Brain pericyte (primary cell): ENCODE measurements at regions not wholly inside any gene's neighbourhood (a gene's known extent, or its start where the extent isn't known, plus 50 kb on each side); places are given as distances from the start of the nearest gene placed in this dataset.

ENCODE experiments used
- DNase-seq: peaks from one replicate; pipeline ENCODE4 v3.0.0-alpha.2; 2012; ENCODE audit warnings: low read depth, low spot score

GRCh38 chr17:5785867-5786509 lies 201.7 kb upstream of the NLRP1 start:
- no peak for DNase-seq

GRCh38 chr17:5786510-5786875 lies 202.2 kb upstream of the NLRP1 start:
- DNase-seq, result no peak

GRCh38 chr17:5788266-5788900 lies 204.1 kb upstream of the NLRP1 start:
- DNase-seq, result no peak

- DNase-seq, result no peak
Measured at GRCh38 chr17:5789528-5789927, 205.2 kb upstream of the NLRP1 start.

- DNase-seq, result no peak
Measured at GRCh38 chr17:5793157-5793556, 208.8 kb upstream of the NLRP1 start.

GRCh38 chr17:5793899-5794298 lies 209.6 kb upstream of the NLRP1 start:
- DNase-seq, result no peak

GRCh38 chr17:5794385-5794784 lies 210.1 kb upstream of the NLRP1 start:
- DNase-seq, result no peak

GRCh38 chr17:5794881-5795506 lies 210.7 kb upstream of the NLRP1 start:
- no peak for DNase-seq

GRCh38 chr17:5797447-5798050 lies 213.2 kb upstream of the NLRP1 start:
- DNase-seq, result no peak

- no peak for DNase-seq
Measured at GRCh38 chr17:5798094-5798493, 213.8 kb upstream of the NLRP1 start.

- no peak for DNase-seq
Measured at GRCh38 chr17:5800131-5800530, 215.8 kb upstream of the NLRP1 start.

GRCh38 chr17:5800646-5801045 lies 216.3 kb upstream of the NLRP1 start:
- DNase-seq, result no peak

GRCh38 chr17:5804251-5804650 lies 219.9 kb upstream of the NLRP1 start:
- DNase-seq, result no peak

- no peak for DNase-seq
Measured at GRCh38 chr17:5809056-5809455, 224.7 kb upstream of the NLRP1 start.

GRCh38 chr17:5809580-5810188 lies 225.4 kb upstream of the NLRP1 start:
- no peak for DNase-seq

- DNase-seq, result no peak
Measured at GRCh38 chr17:5812590-5812989, 228.3 kb upstream of the NLRP1 start.

GRCh38 chr17:5813357-5813756 lies 229.0 kb upstream of the NLRP1 start:
- no peak for DNase-seq

- DNase-seq, result no peak
Measured at GRCh38 chr17:5815396-5815795, 231.1 kb upstream of the NLRP1 start.

- no peak for DNase-seq
Measured at GRCh38 chr17:5816491-5817070, 232.3 kb upstream of the NLRP1 start.

GRCh38 chr17:5817475-5818395 lies 233.4 kb upstream of the NLRP1 start:
- DNase-seq, result no peak

GRCh38 chr17:5819396-5819795 lies 235.1 kb upstream of the NLRP1 start:
- no peak for DNase-seq
